Suprapubic skin (tissue), 4 donors: ENCODE measurements at regions not wholly inside any gene's neighbourhood (a gene's known extent, or its start where the extent isn't known, plus 50 kb on each side); places are given as distances from the start of the nearest gene placed in this dataset.

Experiments used
- DNase-seq, 2 donors: peaks; one replicate each; pipeline ENCODE4 v3.0.0-alpha.2; 2019; ENCODE audit warnings: low spot score in 2 of 2
- H3K27ac ChIP-seq: fragments of 200-600 bp; sonication (generic); one replicate; pipeline ENCODE4 v1.5.1; 2019
- H3K27me3 ChIP-seq: fragments of 200-600 bp; sonication (generic); one replicate; pipeline ENCODE4 v1.5.1; 2019
- H3K36me3 ChIP-seq: fragments of 200-600 bp; sonication (generic); one replicate; pipeline ENCODE4 v1.5.1; 2019
- H3K4me1 ChIP-seq: fragments of 200-600 bp; sonication (generic); one replicate; pipeline ENCODE4 v1.5.1; 2019
- H3K4me3 ChIP-seq: fragments of 200-600 bp; sonication (generic); one replicate; pipeline ENCODE4 v1.5.1; 2019; ENCODE audit warnings: mild to moderate bottlenecking
- H3K9me3 ChIP-seq: fragments of 200-600 bp; sonication (generic); one replicate; pipeline ENCODE4 v1.5.1; 2019
- EP300 ChIP-seq: sonication (generic); formaldehyde crosslinking; IDR thresholded peaks from one replicate; pipeline ENCODE4 v1.6.1; 2017; ENCODE audit warnings: antibody characterized with exemption
- POLR2A ChIP-seq, 2 donors: fragments of 450-650 bp; IDR thresholded peaks; one replicate each; pipeline ENCODE4 v1.6.1; 2017; ENCODE audit warnings: antibody characterized with exemption in 2 of 2, mild to moderate bottlenecking in 2 of 2, moderate library complexity in 2 of 2
- POLR2AphosphoS5 ChIP-seq, 3 donors: sonication (generic); formaldehyde crosslinking; IDR thresholded peaks; one replicate each; pipeline ENCODE4 v1.6.1; 2017; ENCODE audit warnings: antibody characterized with exemption in 3 of 3
- WGBS: methylation state at CpG from one replicate; pipeline ENCODE4 v1.1.5; 2018; 5-methylcytosine and 5-hydroxymethylcytosine counted together
- TF ChIP-seq, protein P1 (sequence below), 2 donors: fragments of 200-600 bp in 1 of 2; fragments of 450-650 bp in 1 of 2; sonication (generic) in 1 of 2; IDR thresholded peaks; one replicate each; pipeline ENCODE4 v1.5.1; 2016 to 2019; ENCODE audit warnings: antibody characterized with exemption in 2 of 2, mild to moderate bottlenecking in 1 of 2, moderate library complexity in 1 of 2

DNA sequence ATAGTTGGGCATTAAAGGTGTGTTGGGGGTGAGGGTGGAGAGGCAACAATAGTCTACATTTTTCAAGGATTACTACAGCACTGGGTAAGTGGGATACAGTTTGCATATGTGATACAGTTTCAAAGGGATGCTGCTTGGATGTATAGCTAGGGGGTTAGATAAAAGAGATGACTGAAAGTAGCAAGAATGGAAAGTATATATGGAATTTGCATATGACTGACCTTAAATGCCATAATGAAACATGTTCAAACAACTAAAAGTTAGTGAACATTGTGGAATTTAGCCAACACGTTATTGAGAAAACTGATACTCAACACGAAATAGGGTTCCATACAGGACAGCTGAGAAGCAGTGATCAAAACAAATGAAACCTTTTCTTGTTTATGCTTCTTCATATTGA is 124.8 kb upstream of the CHRM3 start:
- DNase-seq: no peak
- H3K4me1 ChIP-seq: no peaks in the 10 kb centered on the region
- H3K9me3 ChIP-seq: peaks cover 5% of the 10 kb centered on the region
- 69% methylated on average over 2 of the region's 2 CpGs for WGBS
- no peaks in the 10 kb centered on the region for H3K36me3 ChIP-seq
- no peak overlapping the region for H3K27ac ChIP-seq
- TF ChIP-seq POLR2A (IDR thresholded peaks at IDR 0.05) (no peak), EP300 (no peak), POLR2AphosphoS5 (IDR thresholded peaks at IDR 0.05) (no peak)
- TF ChIP-seq, protein P1, sequence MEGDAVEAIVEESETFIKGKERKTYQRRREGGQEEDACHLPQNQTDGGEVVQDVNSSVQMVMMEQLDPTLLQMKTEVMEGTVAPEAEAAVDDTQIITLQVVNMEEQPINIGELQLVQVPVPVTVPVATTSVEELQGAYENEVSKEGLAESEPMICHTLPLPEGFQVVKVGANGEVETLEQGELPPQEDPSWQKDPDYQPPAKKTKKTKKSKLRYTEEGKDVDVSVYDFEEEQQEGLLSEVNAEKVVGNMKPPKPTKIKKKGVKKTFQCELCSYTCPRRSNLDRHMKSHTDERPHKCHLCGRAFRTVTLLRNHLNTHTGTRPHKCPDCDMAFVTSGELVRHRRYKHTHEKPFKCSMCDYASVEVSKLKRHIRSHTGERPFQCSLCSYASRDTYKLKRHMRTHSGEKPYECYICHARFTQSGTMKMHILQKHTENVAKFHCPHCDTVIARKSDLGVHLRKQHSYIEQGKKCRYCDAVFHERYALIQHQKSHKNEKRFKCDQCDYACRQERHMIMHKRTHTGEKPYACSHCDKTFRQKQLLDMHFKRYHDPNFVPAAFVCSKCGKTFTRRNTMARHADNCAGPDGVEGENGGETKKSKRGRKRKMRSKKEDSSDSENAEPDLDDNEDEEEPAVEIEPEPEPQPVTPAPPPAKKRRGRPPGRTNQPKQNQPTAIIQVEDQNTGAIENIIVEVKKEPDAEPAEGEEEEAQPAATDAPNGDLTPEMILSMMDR (IDR thresholded peaks at IDR 0.05): no peak
- H3K4me3 ChIP-seq: no peak overlapping the region
- no peaks in the 10 kb centered on the region for H3K27me3 ChIP-seq

DNA sequence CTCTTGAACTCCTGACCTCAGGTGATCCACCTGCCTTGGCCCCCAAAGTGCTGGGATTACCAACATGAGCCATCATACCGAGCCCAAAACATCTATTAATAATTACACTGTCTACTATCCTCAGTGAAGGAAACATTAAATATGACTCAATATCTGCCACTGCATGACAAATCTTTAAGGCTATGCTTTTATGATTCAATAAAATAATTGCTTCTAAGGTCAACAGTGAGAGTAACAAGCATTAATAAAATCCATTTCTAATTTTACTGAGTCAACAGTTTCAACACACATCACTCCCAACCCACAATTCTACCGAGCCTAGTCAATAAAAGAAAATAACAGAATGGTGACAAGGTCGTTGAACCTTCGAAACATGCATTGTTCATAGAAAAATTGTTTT is 125.5 kb upstream of the CHRM3 start:
- Histone ChIP-seq H3K4me3 (no peak overlapping the region), H3K9me3 (peaks cover 9% of the 10 kb centered on the region), H3K4me1 (no peaks in the 10 kb centered on the region), H3K27me3 (no peaks in the 10 kb centered on the region), H3K36me3 (no peaks in the 10 kb centered on the region), H3K27ac (no peak overlapping the region)
- 81% methylated on average over 4 of the region's 4 CpGs for WGBS
- TF ChIP-seq POLR2A (IDR thresholded peaks at IDR 0.05) (no peak), POLR2AphosphoS5 (IDR thresholded peaks at IDR 0.05) (no peak), EP300 (no peak)
- TF ChIP-seq, protein P1 (IDR thresholded peaks at IDR 0.05): no peak
- DNase-seq: no peak

DNA sequence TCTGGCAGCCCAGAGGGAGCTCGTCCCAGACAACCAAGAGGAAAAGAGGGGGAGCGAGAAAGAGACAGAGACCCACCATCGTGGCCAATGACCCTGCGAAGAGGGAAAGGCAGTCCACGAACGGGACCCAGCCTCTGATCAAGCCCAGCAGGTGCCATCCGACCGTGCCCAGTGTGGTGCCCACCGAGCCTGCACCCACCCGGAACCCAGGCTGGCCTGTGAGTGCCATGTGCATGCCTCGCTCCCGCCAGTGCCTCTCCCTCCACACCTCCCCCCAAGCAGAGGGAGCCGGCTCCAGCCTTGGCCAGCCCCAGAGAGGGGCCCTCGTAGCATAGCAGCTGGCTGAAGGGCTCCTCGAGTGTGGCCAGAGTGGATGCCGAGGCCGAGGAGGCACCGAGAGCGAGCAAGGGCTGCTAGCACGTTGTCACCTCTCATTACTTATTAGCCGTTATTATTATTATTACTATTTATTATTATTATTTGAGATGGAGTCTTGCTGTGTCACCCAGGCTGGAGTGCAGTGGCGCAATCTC is 130.7 kb upstream of the CHRM3 start:
- H3K4me3 ChIP-seq: no peak overlapping the region
- 91% methylated on average over 22 of the region's 22 CpGs for WGBS
- no peaks in the 10 kb centered on the region for H3K4me1 ChIP-seq
- H3K9me3 ChIP-seq: peaks cover 15% of the 10 kb centered on the region
- H3K27me3 ChIP-seq: no peaks in the 10 kb centered on the region
- H3K36me3 ChIP-seq: no peaks in the 10 kb centered on the region
- DNase-seq: no peak
- no peak overlapping the region for H3K27ac ChIP-seq
- no peak for TF ChIP-seq POLR2A (IDR thresholded peaks at IDR 0.05)
- TF ChIP-seq, protein P1 (IDR thresholded peaks at IDR 0.05): no peak
- no peak for TF ChIP-seq EP300
- no peak for TF ChIP-seq POLR2AphosphoS5 (IDR thresholded peaks at IDR 0.05)

DNA sequence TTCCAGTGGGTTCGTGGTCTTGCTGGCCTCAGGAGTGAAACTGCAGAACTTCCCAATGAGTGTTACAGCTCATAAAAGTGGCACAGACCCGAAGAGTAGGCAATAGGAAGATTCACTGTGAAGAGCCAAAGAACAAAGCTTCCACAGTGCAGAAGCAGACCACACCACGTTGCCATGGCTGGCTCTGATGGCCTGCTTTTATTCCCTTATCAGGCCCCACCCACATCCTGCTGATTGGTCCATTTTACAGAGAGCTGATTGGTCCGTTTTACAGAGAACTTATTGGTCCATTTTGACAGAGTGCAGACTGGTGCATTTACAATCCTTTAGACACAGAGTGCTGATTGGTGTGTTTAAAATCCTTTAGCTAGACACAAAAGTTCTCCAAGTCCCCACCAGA is 131.4 kb upstream of the CHRM3 start:
- Histone ChIP-seq H3K36me3 (no peaks in the 10 kb centered on the region), H3K27ac (no peak overlapping the region), H3K4me1 (no peaks in the 10 kb centered on the region), H3K4me3 (no peak overlapping the region), H3K27me3 (no peaks in the 10 kb centered on the region), H3K9me3 (peaks cover 15% of the 10 kb centered on the region)
- DNase-seq: no peak
- TF ChIP-seq, protein P1 (IDR thresholded peaks at IDR 0.05): no peak
- TF ChIP-seq POLR2A (IDR thresholded peaks at IDR 0.05) (no peak), EP300 (no peak), POLR2AphosphoS5 (IDR thresholded peaks at IDR 0.05) (no peak)
- 77% methylated on average over 4 of the region's 4 CpGs for WGBS

DNA sequence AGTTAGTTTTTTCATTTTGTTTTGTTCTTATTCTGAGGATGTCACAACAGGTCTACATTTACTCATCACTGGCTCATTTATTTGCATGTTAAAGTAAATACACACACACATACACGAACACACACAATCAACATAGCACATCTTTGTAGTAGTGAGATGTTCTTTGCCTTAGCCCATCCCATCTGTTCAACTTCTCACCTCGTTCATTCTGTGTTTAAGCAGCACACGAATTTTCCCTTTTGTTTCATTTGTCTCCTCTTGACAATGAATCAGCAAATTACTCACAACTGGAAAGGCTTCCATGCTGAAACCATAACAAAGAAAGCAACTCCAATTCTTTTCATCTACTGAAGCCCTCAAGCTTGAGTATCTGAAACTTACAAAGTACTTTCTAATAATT is 133.3 kb upstream of the CHRM3 start:
- Histone ChIP-seq H3K4me1 (no peaks in the 10 kb centered on the region), H3K4me3 (no peak overlapping the region), H3K9me3 (peaks cover 15% of the 10 kb centered on the region), H3K36me3 (no peaks in the 10 kb centered on the region), H3K27ac (no peak overlapping the region), H3K27me3 (no peaks in the 10 kb centered on the region)
- DNase-seq: no peak
- 46% methylated on average over 3 of the region's 3 CpGs for WGBS
- TF ChIP-seq POLR2AphosphoS5 (IDR thresholded peaks at IDR 0.05) (no peak), POLR2A (IDR thresholded peaks at IDR 0.05) (no peak), EP300 (no peak)
- TF ChIP-seq, protein P1 (IDR thresholded peaks at IDR 0.05): no peak
